H1 (cell line): ENCODE measurements at regions not wholly inside any gene's neighbourhood (a gene's known extent, or its start where the extent isn't known, plus 50 kb on each side); places are given as distances from the start of the nearest gene placed in this dataset.

Source experiments
- BACH1 ChIP-seq: IDR thresholded peaks from 2 replicates; pipeline ENCODE4 v1.6.1; 2012; ENCODE audit warnings: low read length, improper control_type of control experiment
- CBX5 ChIP-seq: fragments of 300-800, 300-1000 bp; sonication (generic); IDR thresholded peaks from 2 replicates; pipeline ENCODE4 v1.7.1; 2016; ENCODE audit warnings: antibody characterized with exemption, low read length, low read depth
- GABPA ChIP-seq: IDR thresholded peaks from 2 replicates; pipeline ENCODE4 v1.6.1; 2011; ENCODE audit warnings: mild to moderate bottlenecking, low read length, moderate library complexity, borderline replicate concordance; ENCODE audit not compliant: insufficient read depth
- TF ChIP-seq, protein P1 (sequence below), 3 experiments: IDR thresholded peaks; 1 replicate in 2 of 3; 2 replicates in 1 of 3; pipeline versions ENCODE4 v1.5.1 to v1.6.1; 2011; ENCODE audit warnings: low read length in 3 of 3, mild to moderate bottlenecking in 3 of 3, inconsistent platforms in 2 of 3, low read depth in 1 of 3, moderate library complexity in 1 of 3; ENCODE audit not compliant: insufficient read depth in 1 of 3; ENCODE audit errors: control extremely low read depth in 1 of 3

DNA sequence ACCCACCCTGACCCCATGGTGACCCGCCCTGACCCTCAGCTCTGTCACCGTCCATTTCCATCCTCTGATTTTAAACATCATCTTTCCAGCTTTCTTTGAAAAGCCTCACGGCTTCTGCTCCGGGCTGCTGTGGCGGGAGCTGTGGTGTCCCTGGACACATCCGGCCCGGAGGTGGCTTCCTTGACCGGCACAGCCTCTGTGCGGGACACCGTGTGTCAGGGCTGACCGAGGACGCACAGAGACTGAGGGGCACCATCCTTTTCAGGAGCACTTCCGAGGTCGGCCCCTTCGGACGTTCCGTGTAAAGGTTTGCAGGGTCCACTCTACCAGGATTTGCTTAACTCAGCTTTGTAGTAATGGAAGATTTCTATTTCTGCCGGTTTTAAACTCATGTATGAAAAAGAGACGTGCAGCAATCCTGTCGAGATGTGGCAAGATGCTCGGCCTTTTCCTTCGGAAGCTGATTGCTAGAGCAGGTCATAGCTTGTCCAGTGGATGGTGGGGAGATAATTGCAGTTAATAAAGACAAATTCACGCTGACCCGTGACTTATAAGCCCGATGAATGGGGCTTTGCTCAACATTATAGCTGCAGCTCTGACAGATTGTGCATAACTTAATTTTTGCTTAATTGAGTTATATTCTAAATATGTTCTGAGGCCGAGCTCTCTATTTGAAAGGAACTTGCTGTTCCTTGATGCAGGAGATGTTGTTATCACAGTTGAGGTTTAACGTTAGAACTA is 54.4 kb upstream of the CFAP46 start (continued):
- TF ChIP-seq, protein P1, sequence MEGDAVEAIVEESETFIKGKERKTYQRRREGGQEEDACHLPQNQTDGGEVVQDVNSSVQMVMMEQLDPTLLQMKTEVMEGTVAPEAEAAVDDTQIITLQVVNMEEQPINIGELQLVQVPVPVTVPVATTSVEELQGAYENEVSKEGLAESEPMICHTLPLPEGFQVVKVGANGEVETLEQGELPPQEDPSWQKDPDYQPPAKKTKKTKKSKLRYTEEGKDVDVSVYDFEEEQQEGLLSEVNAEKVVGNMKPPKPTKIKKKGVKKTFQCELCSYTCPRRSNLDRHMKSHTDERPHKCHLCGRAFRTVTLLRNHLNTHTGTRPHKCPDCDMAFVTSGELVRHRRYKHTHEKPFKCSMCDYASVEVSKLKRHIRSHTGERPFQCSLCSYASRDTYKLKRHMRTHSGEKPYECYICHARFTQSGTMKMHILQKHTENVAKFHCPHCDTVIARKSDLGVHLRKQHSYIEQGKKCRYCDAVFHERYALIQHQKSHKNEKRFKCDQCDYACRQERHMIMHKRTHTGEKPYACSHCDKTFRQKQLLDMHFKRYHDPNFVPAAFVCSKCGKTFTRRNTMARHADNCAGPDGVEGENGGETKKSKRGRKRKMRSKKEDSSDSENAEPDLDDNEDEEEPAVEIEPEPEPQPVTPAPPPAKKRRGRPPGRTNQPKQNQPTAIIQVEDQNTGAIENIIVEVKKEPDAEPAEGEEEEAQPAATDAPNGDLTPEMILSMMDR (IDR thresholded peaks at IDR 0.05; ENCODE audit: control extremely low read depth in 1 of 3, insufficient read depth in 1 of 3, low read depth in 1 of 3, low read length in 3 of 3) = no peak
- TF ChIP-seq GABPA (no peak), BACH1 (no peak), CBX5 (no peak)
